Kidney (tissue), 13 donors: ENCODE measurements at regions not wholly inside any gene's neighbourhood (a gene's known extent, or its start where the extent isn't known, plus 50 kb on each side); places are given as distances from the start of the nearest gene placed in this dataset.

ENCODE experiments used
- DNase-seq, 5 donors: peaks; one replicate each; pipeline ENCODE4 v3.0.0-alpha.2; 2013 to 2020
- FAIRE-seq: peaks from 2 replicates; lab custom pipeline; 2012; peaks lifted over from hg19 to GRCh38; lab: Jason Lieb, UNC
- H3K27ac ChIP-seq, 2 donors: one replicate each; pipeline ENCODE4 v1.7.0; 2013; ENCODE audit warnings: low read depth in 2 of 2, low read length in 2 of 2, inconsistent platforms in 1 of 2
- H3K27me3 ChIP-seq: one replicate; pipeline ENCODE4 v1.7.1; 2013; ENCODE audit warnings: low read length, inconsistent platforms; ENCODE audit not compliant: control insufficient read depth, insufficient read depth
- H3K36me3 ChIP-seq, 3 donors: one replicate each; pipeline versions ENCODE4 v1.7.0 to v1.7.1; 2013; ENCODE audit warnings: low read length in 3 of 3, control low read depth in 1 of 3, inconsistent platforms in 1 of 3; ENCODE audit not compliant: insufficient read depth in 3 of 3, control insufficient read depth in 2 of 3
- H3K4me1 ChIP-seq, 3 donors: one replicate each; pipeline versions ENCODE4 v1.7.0 to v1.7.1; 2013; ENCODE audit warnings: low read length in 3 of 3, inconsistent platforms in 1 of 3, low read depth in 1 of 3; ENCODE audit not compliant: control insufficient read depth in 2 of 3, insufficient read depth in 2 of 3
- H3K4me3 ChIP-seq, 3 donors: one replicate each; pipeline versions ENCODE4 v1.7.0 to v1.8.1; 2013; ENCODE audit warnings: low read length in 3 of 3, control low read depth in 1 of 3, inconsistent platforms in 1 of 3
- H3K9ac ChIP-seq, 3 donors: one replicate each; pipeline versions ENCODE4 v1.7.0 to v1.7.1; 2013; ENCODE audit warnings: low read length in 3 of 3, control low read depth in 1 of 3, inconsistent platforms in 1 of 3
- H3K9me3 ChIP-seq, 3 donors: one replicate each; pipeline versions ENCODE4 v1.7.0 to v1.7.1; 2013; ENCODE audit warnings: low read length in 3 of 3, control low read depth in 1 of 3, inconsistent platforms in 1 of 3; ENCODE audit not compliant: control insufficient read depth in 2 of 3, insufficient read depth in 1 of 3
- intact Hi-C: fragments of 100-400 bp; cut with DNase I; formaldehyde crosslinking; loops from one replicate; pipeline ENCODE4 v1.11.1; 2022
- TF ChIP-seq, protein P1 (sequence below): IDR thresholded peaks from 3 replicates; pipeline ENCODE4 v1.5.1; 2012; ENCODE audit warnings: mild to moderate bottlenecking, moderate library complexity, borderline replicate concordance; ENCODE audit not compliant: insufficient read depth; ENCODE audit errors: extremely low read depth
- donor health status: control.
- donor health status: control.
- donor health status: control.
- donor health status: control.
- donor health status: control.
- donor health status: DM: yes; HTN: yes; CAD: no.
- donor health status: Normal renal cell carcinoma (clear cell type).

GRCh38 chr9:108760841-108761240 is 94.9 kb downstream of the ACTL7B start:
- TF ChIP-seq, protein P1, sequence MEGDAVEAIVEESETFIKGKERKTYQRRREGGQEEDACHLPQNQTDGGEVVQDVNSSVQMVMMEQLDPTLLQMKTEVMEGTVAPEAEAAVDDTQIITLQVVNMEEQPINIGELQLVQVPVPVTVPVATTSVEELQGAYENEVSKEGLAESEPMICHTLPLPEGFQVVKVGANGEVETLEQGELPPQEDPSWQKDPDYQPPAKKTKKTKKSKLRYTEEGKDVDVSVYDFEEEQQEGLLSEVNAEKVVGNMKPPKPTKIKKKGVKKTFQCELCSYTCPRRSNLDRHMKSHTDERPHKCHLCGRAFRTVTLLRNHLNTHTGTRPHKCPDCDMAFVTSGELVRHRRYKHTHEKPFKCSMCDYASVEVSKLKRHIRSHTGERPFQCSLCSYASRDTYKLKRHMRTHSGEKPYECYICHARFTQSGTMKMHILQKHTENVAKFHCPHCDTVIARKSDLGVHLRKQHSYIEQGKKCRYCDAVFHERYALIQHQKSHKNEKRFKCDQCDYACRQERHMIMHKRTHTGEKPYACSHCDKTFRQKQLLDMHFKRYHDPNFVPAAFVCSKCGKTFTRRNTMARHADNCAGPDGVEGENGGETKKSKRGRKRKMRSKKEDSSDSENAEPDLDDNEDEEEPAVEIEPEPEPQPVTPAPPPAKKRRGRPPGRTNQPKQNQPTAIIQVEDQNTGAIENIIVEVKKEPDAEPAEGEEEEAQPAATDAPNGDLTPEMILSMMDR = no peak
- intact Hi-C loops = no loop called here
- DNase-seq (no peak), FAIRE-seq (no peak)
- Histone ChIP-seq H3K4me3 (no peak overlapping the region), H3K4me1 (peaks cover 0 to 3% (median 0%) of the 10 kb centered on the region in 3 donors), H3K9me3 (no peaks in the 10 kb centered on the region), H3K27ac (no peak overlapping the region), H3K36me3 (no peaks in the 10 kb centered on the region), H3K27me3 (no peaks in the 10 kb centered on the region), H3K9ac (no peak overlapping the region)

GRCh38 chr9:108759835-108760234 is 96.0 kb downstream of the ACTL7B start:
- Histone ChIP-seq H3K9ac (no peak overlapping the region), H3K4me3 (no peak overlapping the region), H3K36me3 (no peaks in the 10 kb centered on the region), H3K4me1 (peaks cover 0 to 3% (median 0%) of the 10 kb centered on the region in 3 donors), H3K9me3 (no peaks in the 10 kb centered on the region), H3K27ac (no peak overlapping the region), H3K27me3 (no peaks in the 10 kb centered on the region)
- TF ChIP-seq, protein P1 = no peak
- FAIRE-seq (no peak), DNase-seq (no peak)
- intact Hi-C loops = no loop called here

- H3K4me1 ChIP-seq = peaks cover 0 to 3% (median 0%) of the 10 kb centered on the region in 3 donors
- intact Hi-C loops = no loop called here
- no peak overlapping the region for H3K9ac ChIP-seq
- FAIRE-seq (no peak), DNase-seq (no peak)
- H3K9me3 ChIP-seq = no peaks in the 10 kb centered on the region
- TF ChIP-seq, protein P1 = no peak
- H3K36me3 ChIP-seq = no peaks in the 10 kb centered on the region
- no peak overlapping the region for H3K27ac ChIP-seq
- H3K27me3 ChIP-seq = no peaks in the 10 kb centered on the region
- no peak overlapping the region for H3K4me3 ChIP-seq
Observed at GRCh38 chr9:108759399-108759798, 96.4 kb downstream of the ACTL7B start.
